GM23338 (cell line): ENCODE measurements at regions not wholly inside any gene's neighbourhood (a gene's known extent, or its start where the extent isn't known, plus 50 kb on each side); places are given as distances from the start of the nearest gene placed in this dataset.

Experiments used
- ATAC-seq: fragments of 200-7000 bp; cut with Tn5 transposase; 3 replicates; pipeline ENCODE4 v1.9.1; 2020
- DNase-seq: peaks from one replicate; pipeline ENCODE4 v3.0.0-alpha.2; 2015; ENCODE audit warnings: low spot score
- H2AFZ ChIP-seq: fragments of 200-600 bp; sonication (generic); 2 replicates; pipeline ENCODE4 v1.8.0; 2016; ENCODE audit warnings: antibody characterized with exemption, mild to moderate bottlenecking, moderate library complexity
- H3F3A ChIP-seq: fragments of 200-600 bp; sonication (generic); replicated peaks from 2 replicates; pipeline ENCODE4 v1.8.0; 2017; ENCODE audit warnings: antibody characterized with exemption, mixed run types, low read depth
- H3K27ac ChIP-seq: fragments of 200-600 bp; sonication (generic); 2 replicates; pipeline ENCODE4 v1.6.1; 2016; ENCODE audit warnings: low read depth
- H3K27me3 ChIP-seq: fragments of 200-600 bp; sonication (generic); 2 replicates; pipeline ENCODE4 v1.8.0; 2016; ENCODE audit warnings: mild to moderate bottlenecking, mixed run types, moderate library complexity; ENCODE audit not compliant: insufficient read depth
- H3K36me3 ChIP-seq: fragments of 200-600 bp; sonication (generic); 2 replicates; pipeline ENCODE4 v1.8.0; 2016; ENCODE audit warnings: mild to moderate bottlenecking; ENCODE audit not compliant: insufficient read depth
- H3K4me1 ChIP-seq: fragments of 200-600 bp; sonication (generic); 2 replicates; pipeline ENCODE4 v1.8.0; 2016; ENCODE audit warnings: mild to moderate bottlenecking, moderate library complexity; ENCODE audit not compliant: insufficient read depth
- H3K4me2 ChIP-seq: fragments of 200-600 bp; sonication (generic); 2 replicates; pipeline ENCODE4 v1.7.1; 2017; ENCODE audit warnings: mixed run types
- H3K4me3 ChIP-seq: fragments of 200-600 bp; sonication (generic); 2 replicates; pipeline ENCODE4 v1.6.1; 2016; ENCODE audit warnings: mixed run types
- H3K79me2 ChIP-seq: fragments of 200-600 bp; sonication (generic); replicated peaks from 2 replicates; pipeline ENCODE4 v1.8.0; 2017; ENCODE audit warnings: mild to moderate bottlenecking; ENCODE audit not compliant: insufficient read depth
- H3K9me2 ChIP-seq: fragments of 200-600 bp; sonication (generic); 2 replicates; pipeline ENCODE4 v1.8.0; 2017; ENCODE audit not compliant: insufficient read depth
- H4K20me1 ChIP-seq: fragments of 200-600 bp; sonication (generic); replicated peaks from 2 replicates; pipeline ENCODE4 v1.8.0; 2017; ENCODE audit warnings: mild to moderate bottlenecking; ENCODE audit not compliant: insufficient read depth
- H3K27ac Mint-ChIP-seq: 2 replicates; pipeline ENCODE4 v1.8.0; 2020; ENCODE audit warnings: inconsistent platforms, mild to moderate bottlenecking, moderate library complexity, mixed read lengths
- H3K27me3 Mint-ChIP-seq: 3 replicates; pipeline ENCODE4 v1.8.0; 2022; ENCODE audit warnings: low read depth, mild to moderate bottlenecking, moderate library complexity, mixed read lengths, inconsistent platforms; ENCODE audit not compliant: insufficient read depth, poor library complexity
- H3K36me3 Mint-ChIP-seq: 3 replicates; pipeline ENCODE4 v1.8.0; 2021; ENCODE audit warnings: low read depth, mild to moderate bottlenecking, inconsistent platforms, moderate library complexity, mixed read lengths
- H3K4me1 Mint-ChIP-seq: 3 replicates; pipeline ENCODE4 v1.8.0; 2020; ENCODE audit warnings: mild to moderate bottlenecking, inconsistent platforms, mixed read lengths
- H3K4me3 Mint-ChIP-seq: 3 replicates; pipeline ENCODE4 v1.8.0; 2021; ENCODE audit warnings: moderate library complexity, mild to moderate bottlenecking, inconsistent platforms, mixed read lengths
- H3K9me3 Mint-ChIP-seq: 3 replicates; pipeline ENCODE4 v1.8.0; 2020; ENCODE audit warnings: moderate library complexity, mild to moderate bottlenecking, inconsistent platforms, mixed read lengths
- CREB1 ChIP-seq: fragments of 250-450 bp; sonication (Bioruptor Pico); IDR thresholded peaks from 2 replicates; pipeline ENCODE4 v1.5.0; 2020; ENCODE audit warnings: low read depth, mild to moderate bottlenecking, moderate library complexity
- CTCF ChIP-seq, 2 experiments: fragments of 200-600 bp in 1 of 2; sonication (generic) in 1 of 2; conservative IDR thresholded peaks; 2 replicates each; pipeline versions ENCODE4 v1.5.1 to v1.6.1; 2016 to 2017; ENCODE audit warnings: antibody characterized with exemption in 2 of 2, low read depth in 2 of 2, mild to moderate bottlenecking in 2 of 2, moderate library complexity in 1 of 2
- ETS1 ChIP-seq: IDR thresholded peaks from 2 replicates; pipeline ENCODE4 v1.6.1; 2016; ENCODE audit warnings: antibody characterized with exemption
- EZH2 ChIP-seq: fragments of 200-600 bp; sonication (generic); IDR thresholded peaks from one replicate; pipeline ENCODE4 v1.8.0; 2017; ENCODE audit warnings: antibody characterized with exemption, mild to moderate bottlenecking, low read depth; ENCODE audit not compliant: unreplicated experiment
- EZH2phosphoT487 ChIP-seq: fragments of 200-600 bp; sonication (generic); IDR thresholded peaks from one replicate; pipeline ENCODE4 v1.8.1; 2018; ENCODE audit warnings: antibody characterized with exemption; ENCODE audit not compliant: unreplicated experiment
- JUNB ChIP-seq: IDR thresholded peaks from one replicate; pipeline ENCODE4 v1.6.1; 2016; ENCODE audit warnings: antibody characterized with exemption; ENCODE audit not compliant: unreplicated experiment
- NANOG ChIP-seq: IDR thresholded peaks from 2 replicates; pipeline ENCODE4 v1.6.1; 2016; ENCODE audit warnings: antibody characterized with exemption, borderline replicate concordance
- POLR2AphosphoS5 ChIP-seq: IDR thresholded peaks from 2 replicates; pipeline ENCODE4 v1.6.1; 2016; ENCODE audit warnings: antibody characterized with exemption, low read depth
- REST ChIP-seq: IDR thresholded peaks from one replicate; pipeline ENCODE4 v1.6.1; 2018; ENCODE audit warnings: antibody characterized with exemption; ENCODE audit not compliant: unreplicated experiment
- STAT1 ChIP-seq: IDR thresholded peaks from one replicate; pipeline ENCODE4 v1.6.1; 2016; ENCODE audit warnings: antibody characterized with exemption; ENCODE audit not compliant: unreplicated experiment
- ZNF114 ChIP-seq: fragments of 250-450 bp; sonication (Bioruptor Pico); IDR thresholded peaks from 2 replicates; pipeline ENCODE4 v1.5.0; 2020; ENCODE audit warnings: mild to moderate bottlenecking, moderate library complexity
- ZNF331 ChIP-seq: fragments of 250-450 bp; sonication (Bioruptor Pico); IDR thresholded peaks from 2 replicates; pipeline ENCODE4 v1.5.0; 2020; ENCODE audit warnings: low read depth, mild to moderate bottlenecking, moderate library complexity
- ZNF462 ChIP-seq: fragments of 250-450 bp; sonication (Bioruptor Pico); IDR thresholded peaks from 2 replicates; pipeline ENCODE4 v1.5.0; 2020; ENCODE audit warnings: mild to moderate bottlenecking, moderate library complexity

- no peak overlapping the region for H3K4me3 ChIP-seq
- H3K4me2 ChIP-seq = no peak overlapping the region
- no peaks in the 10 kb centered on the region for H3K36me3 Mint-ChIP-seq
- no peaks in the 10 kb centered on the region for H3K36me3 ChIP-seq
- no peak overlapping the region for H2AFZ ChIP-seq
- DNase-seq = no peak
- H3K27ac ChIP-seq = no peak overlapping the region
- TF ChIP-seq ZNF462 (CRISPR knock-in tag) = no peak
- no peak for TF ChIP-seq CREB1 (CRISPR knock-in tag)
- no peak for TF ChIP-seq JUNB
- no peak for TF ChIP-seq ETS1
- TF ChIP-seq EZH2 = no peak
- no peak for TF ChIP-seq EZH2phosphoT487
- no peak for TF ChIP-seq POLR2AphosphoS5
- no peak for TF ChIP-seq ZNF331 (CRISPR knock-in tag)
- TF ChIP-seq NANOG = no peak
- no peak for TF ChIP-seq REST
- TF ChIP-seq ZNF114 (CRISPR knock-in tag) = no peak
- TF ChIP-seq CTCF (conservative IDR thresholded peaks at IDR 0.05; ENCODE audit: low read depth in 2 of 2) = no peak
- TF ChIP-seq STAT1 = no peak
- H3K27me3 Mint-ChIP-seq = peaks cover 2% of the 10 kb centered on the region
- no peaks in the 10 kb centered on the region for H3F3A ChIP-seq
- H3K9me3 Mint-ChIP-seq = no peaks in the 10 kb centered on the region
- H3K79me2 ChIP-seq = no peaks in the 10 kb centered on the region
- H3K4me3 Mint-ChIP-seq = no peak overlapping the region
- H3K9me2 ChIP-seq = no peaks in the 10 kb centered on the region
- peaks cover 34% of the 10 kb centered on the region for H3K4me1 Mint-ChIP-seq
- H3K27me3 ChIP-seq = no peaks in the 10 kb centered on the region
- no peak for ATAC-seq
- H3K4me1 ChIP-seq = peaks cover 48% of the 10 kb centered on the region
- H3K27ac Mint-ChIP-seq = no peak overlapping the region
- H4K20me1 ChIP-seq = no peaks in the 10 kb centered on the region
These were observed 460.9 kb upstream of the SYT1 start for GRCh38 chr12:78403681-78404080.
